T-helper 1 cell (primary cell): ENCODE measurements at regions not wholly inside any gene's neighbourhood (a gene's known extent, or its start where the extent isn't known, plus 50 kb on each side); places are given as distances from the start of the nearest gene placed in this dataset.

ENCODE experiments used
- DNase-seq, 5 donors: peaks; one replicate each; pipeline ENCODE4 v3.0.0-alpha.2; 2012 to 2020

- no peak for DNase-seq
These were observed 387.5 kb downstream of the FAM170A start for GRCh38 chr5:120016717-120017382.

GRCh38 chr5:120017513-120017912 is 388.2 kb downstream of the FAM170A start:
- DNase-seq: no peak

GRCh38 chr5:120035181-120035580 is 405.8 kb downstream of the FAM170A start:
- DNase-seq: no peak

GRCh38 chr5:120035815-120036577 is 406.6 kb downstream of the FAM170A start:
- no peak for DNase-seq

GRCh38 chr5:120037451-120037850 is 408.1 kb downstream of the FAM170A start:
- no peak for DNase-seq

GRCh38 chr5:120039111-120039510 is 409.8 kb downstream of the FAM170A start:
- no peak for DNase-seq

GRCh38 chr5:120043431-120043830 is 414.1 kb downstream of the FAM170A start:
- DNase-seq: no peak

GRCh38 chr5:120052916-120053828 is 410.9 kb upstream of the PRR16 start:
- DNase-seq: no peak

- DNase-seq: no peak
These were observed 410.3 kb upstream of the PRR16 start for GRCh38 chr5:120053841-120054240.

- no peak for DNase-seq
These were observed 408.2 kb upstream of the PRR16 start for GRCh38 chr5:120055858-120056257.

- no peak for DNase-seq
These were observed 401.6 kb upstream of the PRR16 start for GRCh38 chr5:120062515-120062917.

GRCh38 chr5:120072068-120072761 is 391.9 kb upstream of the PRR16 start:
- no peak for DNase-seq

- no peak for DNase-seq
These were observed 390.4 kb upstream of the PRR16 start for GRCh38 chr5:120073722-120074121.

- no peak for DNase-seq
These were observed 383.3 kb upstream of the PRR16 start for GRCh38 chr5:120080781-120081180.

- DNase-seq: no peak
These were observed 381.6 kb upstream of the PRR16 start for GRCh38 chr5:120082316-120083068.

- no peak for DNase-seq
These were observed 380.1 kb upstream of the PRR16 start for GRCh38 chr5:120083851-120084542.

- DNase-seq: no peak
These were observed 379.6 kb upstream of the PRR16 start for GRCh38 chr5:120084543-120084870.

GRCh38 chr5:120086081-120086480 is 378.0 kb upstream of the PRR16 start:
- DNase-seq: no peak

GRCh38 chr5:120088412-120088811 is 375.7 kb upstream of the PRR16 start:
- no peak for DNase-seq

- DNase-seq: no peak
These were observed 375.3 kb upstream of the PRR16 start for GRCh38 chr5:120088836-120089235.

- DNase-seq: no peak
These were observed 372.6 kb upstream of the PRR16 start for GRCh38 chr5:120091376-120091948.
